ENCODE measurements at regions not wholly inside any gene's neighbourhood (a gene's known extent, or its start where the extent isn't known, plus 50 kb on each side); places are given as distances from the start of the nearest gene placed in this dataset.

DNA sequence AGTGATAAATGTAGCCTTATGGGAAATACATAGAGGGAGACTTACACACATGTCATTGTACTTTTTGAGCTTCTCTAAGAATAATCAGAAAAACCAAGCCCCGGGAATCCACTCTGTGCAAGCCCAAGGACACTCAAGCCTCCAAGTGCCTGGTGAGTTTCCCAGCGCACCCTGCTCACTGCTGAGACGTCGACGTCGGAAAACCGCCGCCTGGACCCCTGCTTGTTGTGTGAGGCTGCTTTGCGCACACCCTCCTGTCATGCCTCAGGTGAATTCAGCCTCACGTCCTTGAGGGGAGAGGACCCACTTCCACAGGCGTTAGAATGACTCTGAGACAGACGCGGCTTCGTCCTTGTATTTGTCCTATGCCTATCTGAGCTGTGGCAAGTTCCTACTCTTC, 368.4 kb upstream of the AKR1E2 start:
- Histone ChIP-seq H3K4me1 (ENCODE audit: control insufficient read depth, insufficient read depth, low read length) (no peaks in the 10 kb centered on the region), H3K27me3 (ENCODE audit: control insufficient read depth, insufficient read depth, low read length) (no peaks in the 10 kb centered on the region), H3K27ac (ENCODE audit: low read length) (no peak overlapping the region), H3K9me3 (ENCODE audit: control insufficient read depth, insufficient read depth, low read length) (no peaks in the 10 kb centered on the region), H3K4me3 (ENCODE audit: low read length) (no peak overlapping the region), H3K36me3 (ENCODE audit: control insufficient read depth, insufficient read depth, low read length) (no peaks in the 10 kb centered on the region)
- DNase-seq (ENCODE audit: low read depth, low spot score): no peak
- no CpG with 5 or more reads among the region's 14 CpGs for WGBS (ENCODE audit: insufficient coverage, insufficient read length)

DNA sequence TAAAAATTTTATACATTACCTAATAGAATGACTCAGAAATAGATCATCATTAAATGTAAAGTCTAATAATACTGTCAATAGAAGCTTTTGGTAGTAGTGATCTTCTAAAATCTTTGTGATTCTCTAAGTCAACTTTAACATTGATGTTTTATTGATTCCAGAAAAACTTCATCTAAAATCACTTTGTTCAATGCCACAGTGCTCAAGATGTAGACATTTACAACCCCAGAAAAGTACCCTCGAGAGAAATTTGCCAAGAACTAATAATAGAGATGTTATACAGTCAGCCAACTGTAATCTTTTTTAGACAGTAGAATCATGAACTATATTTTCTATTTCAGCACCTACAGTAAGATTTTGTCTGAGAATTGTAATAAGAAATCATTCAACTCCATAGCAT, 369.2 kb upstream of the AKR1E2 start:
- no peaks in the 10 kb centered on the region for H3K4me1 ChIP-seq (ENCODE audit: control insufficient read depth, insufficient read depth, low read length)
- no peaks in the 10 kb centered on the region for H3K27me3 ChIP-seq (ENCODE audit: control insufficient read depth, insufficient read depth, low read length)
- no peak overlapping the region for H3K4me3 ChIP-seq (ENCODE audit: low read length)
- no peaks in the 10 kb centered on the region for H3K36me3 ChIP-seq (ENCODE audit: control insufficient read depth, insufficient read depth, low read length)
- DNase-seq (ENCODE audit: low read depth, low spot score): no peak
- no CpG with 5 or more reads among the region's 1 CpG for WGBS (ENCODE audit: insufficient coverage, insufficient read length)
- no peaks in the 10 kb centered on the region for H3K9me3 ChIP-seq (ENCODE audit: control insufficient read depth, insufficient read depth, low read length)
- no peak overlapping the region for H3K27ac ChIP-seq (ENCODE audit: low read length)

DNA sequence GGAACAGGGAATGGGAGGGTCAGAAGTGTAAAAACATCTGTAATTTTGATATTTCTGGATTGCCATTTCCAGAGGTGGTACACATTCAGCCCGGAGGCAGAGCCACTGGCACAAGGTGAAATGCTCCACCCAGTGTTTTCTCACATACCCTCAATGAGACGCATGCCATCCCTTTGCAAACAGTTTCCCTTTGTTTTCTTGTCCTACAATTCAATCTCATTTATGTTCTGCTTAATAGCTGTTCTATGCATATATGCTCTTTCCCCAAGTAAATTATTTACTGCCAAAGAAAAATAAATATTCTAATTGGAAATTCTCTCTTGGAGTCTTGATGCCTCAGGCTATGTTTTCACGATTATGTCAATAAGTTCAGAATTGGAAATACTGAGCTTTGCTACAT, 369.7 kb upstream of the AKR1E2 start:
- Histone ChIP-seq H3K4me1 (ENCODE audit: control insufficient read depth, insufficient read depth, low read length) (no peaks in the 10 kb centered on the region), H3K4me3 (ENCODE audit: low read length) (no peak overlapping the region), H3K9me3 (ENCODE audit: control insufficient read depth, insufficient read depth, low read length) (no peaks in the 10 kb centered on the region), H3K27me3 (ENCODE audit: control insufficient read depth, insufficient read depth, low read length) (no peaks in the 10 kb centered on the region), H3K27ac (ENCODE audit: low read length) (no peak overlapping the region), H3K36me3 (ENCODE audit: control insufficient read depth, insufficient read depth, low read length) (no peaks in the 10 kb centered on the region)
- WGBS (ENCODE audit: insufficient coverage, insufficient read length): no CpG with 5 or more reads among the region's 3 CpGs
- DNase-seq (ENCODE audit: low read depth, low spot score): no peak

DNA sequence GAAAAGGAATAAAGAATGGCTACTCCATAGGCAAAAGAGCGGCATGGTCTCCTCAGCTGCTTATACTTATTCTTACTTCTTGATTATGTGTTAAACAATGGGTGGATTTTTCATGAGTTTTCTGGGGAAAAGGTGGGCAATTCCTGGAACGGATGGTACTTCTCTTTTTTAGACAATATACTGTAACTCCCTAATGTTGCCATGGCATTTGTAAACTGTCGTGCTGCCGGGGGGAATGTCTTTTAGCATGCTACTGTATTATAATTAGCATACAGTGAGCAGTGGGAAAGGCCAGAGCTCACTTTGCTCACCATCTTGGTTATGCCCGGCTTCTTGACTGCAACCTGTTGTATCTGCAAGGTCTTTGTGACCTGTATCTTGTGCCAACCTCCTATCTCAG, 372.1 kb upstream of the AKR1E2 start:
- H3K27ac ChIP-seq (ENCODE audit: low read length): no peak overlapping the region

DNA sequence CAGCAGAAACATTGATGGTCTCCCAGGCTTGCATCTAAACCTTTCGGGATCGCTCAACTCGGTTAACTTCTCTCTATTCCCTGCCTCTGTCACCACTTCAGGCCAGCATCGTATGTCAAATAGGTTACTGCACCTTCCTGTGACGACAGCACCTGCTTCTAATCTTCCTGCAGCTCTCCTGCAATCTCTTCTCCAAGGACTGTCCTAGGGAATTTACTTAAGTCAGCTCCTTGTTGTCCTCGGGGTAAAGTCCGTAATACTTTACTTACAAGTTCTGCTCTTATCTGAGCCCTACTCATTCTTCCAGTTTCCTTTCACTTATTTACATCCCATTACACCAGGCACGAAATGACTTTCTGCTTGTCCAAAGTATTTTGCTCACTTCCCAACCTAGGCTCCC, 372.7 kb upstream of the AKR1E2 start:
- H3K4me1 ChIP-seq (ENCODE audit: control insufficient read depth, insufficient read depth, low read length): peaks cover 1% of the 10 kb centered on the region; the same call in 1 of the 2 replicates
- H3K27ac ChIP-seq (ENCODE audit: low read length): no peak overlapping the region
- DNase-seq (ENCODE audit: low read depth, low spot score): no peak
- H3K36me3 ChIP-seq (ENCODE audit: control insufficient read depth, insufficient read depth, low read length): no peaks in the 10 kb centered on the region
- no peaks in the 10 kb centered on the region for H3K27me3 ChIP-seq (ENCODE audit: control insufficient read depth, insufficient read depth, low read length)
- no CpG with 5 or more reads among the region's 8 CpGs for WGBS (ENCODE audit: insufficient coverage, insufficient read length)
- H3K9me3 ChIP-seq (ENCODE audit: control insufficient read depth, insufficient read depth, low read length): no peaks in the 10 kb centered on the region
- H3K4me3 ChIP-seq (ENCODE audit: low read length): no peak overlapping the region

More for the DNA sequence above, 372.1 kb upstream of the AKR1E2 start:
- Histone ChIP-seq H3K36me3 (ENCODE audit: control insufficient read depth, insufficient read depth, low read length) (no peaks in the 10 kb centered on the region), H3K9me3 (ENCODE audit: control insufficient read depth, insufficient read depth, low read length) (no peaks in the 10 kb centered on the region), H3K4me1 (ENCODE audit: control insufficient read depth, insufficient read depth, low read length) (peaks cover 1% of the 10 kb centered on the region; the same call in 1 of the 2 replicates), H3K4me3 (ENCODE audit: low read length) (no peak overlapping the region), H3K27me3 (ENCODE audit: control insufficient read depth, insufficient read depth, low read length) (no peaks in the 10 kb centered on the region)
- WGBS (ENCODE audit: insufficient coverage, insufficient read length): no CpG with 5 or more reads among the region's 5 CpGs
- no peak for DNase-seq (ENCODE audit: low read depth, low spot score)

DNA sequence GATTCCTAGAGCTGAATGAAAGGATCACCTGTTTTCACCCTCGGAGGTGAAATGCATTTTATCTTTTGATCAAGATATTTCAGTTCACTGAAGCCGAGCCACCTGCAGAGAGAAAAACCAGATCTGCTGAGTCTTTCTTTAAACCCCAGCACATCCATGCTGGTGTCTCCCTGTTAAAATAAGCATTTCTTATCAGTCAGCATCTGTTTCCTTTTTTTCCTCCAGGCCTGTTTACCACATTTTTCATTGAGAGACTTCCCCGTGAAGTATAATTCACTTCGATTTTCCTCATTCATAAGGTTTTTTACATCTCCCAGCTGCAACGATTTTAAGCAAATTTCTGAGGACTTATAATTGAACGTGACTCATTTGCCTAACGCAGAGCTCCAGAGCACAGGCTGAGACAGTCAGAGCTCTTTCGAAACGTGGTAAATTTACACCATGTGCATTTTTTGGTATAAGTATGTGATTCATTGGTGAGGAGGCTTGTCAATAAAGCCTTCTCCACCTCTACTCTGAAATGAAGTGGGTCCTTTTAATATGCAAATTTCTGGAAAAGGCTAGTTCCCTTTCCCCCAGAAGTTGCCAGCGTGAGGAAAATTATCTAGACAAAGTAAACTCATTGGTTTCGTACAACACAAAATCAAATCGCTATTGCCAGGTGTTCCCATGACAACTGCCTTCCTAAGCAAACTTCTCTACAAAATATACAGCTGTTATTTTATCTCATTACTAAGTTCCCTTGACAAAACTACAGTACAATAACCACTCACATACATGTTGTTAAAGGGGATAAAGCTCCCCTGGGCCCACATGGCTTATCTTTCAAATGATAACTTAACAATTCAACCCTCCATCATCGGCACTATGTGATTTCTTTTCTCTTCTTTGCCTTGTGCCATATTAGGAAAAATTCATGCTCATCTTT, 374.8 kb upstream of the AKR1E2 start:
- no CpG with 5 or more reads among the region's 13 CpGs for WGBS (ENCODE audit: insufficient coverage, insufficient read length)
- Histone ChIP-seq H3K4me1 (ENCODE audit: control insufficient read depth, insufficient read depth, low read length) (peaks cover 1% of the 10 kb centered on the region; the same call in 1 of the 2 replicates), H3K27ac (ENCODE audit: low read length) (no peak overlapping the region), H3K27me3 (ENCODE audit: control insufficient read depth, insufficient read depth, low read length) (no peaks in the 10 kb centered on the region), H3K9me3 (ENCODE audit: control insufficient read depth, insufficient read depth, low read length) (no peaks in the 10 kb centered on the region), H3K36me3 (ENCODE audit: control insufficient read depth, insufficient read depth, low read length) (no peaks in the 10 kb centered on the region), H3K4me3 (ENCODE audit: low read length) (no peak overlapping the region)
- DNase-seq (ENCODE audit: low read depth, low spot score): no peak

DNA sequence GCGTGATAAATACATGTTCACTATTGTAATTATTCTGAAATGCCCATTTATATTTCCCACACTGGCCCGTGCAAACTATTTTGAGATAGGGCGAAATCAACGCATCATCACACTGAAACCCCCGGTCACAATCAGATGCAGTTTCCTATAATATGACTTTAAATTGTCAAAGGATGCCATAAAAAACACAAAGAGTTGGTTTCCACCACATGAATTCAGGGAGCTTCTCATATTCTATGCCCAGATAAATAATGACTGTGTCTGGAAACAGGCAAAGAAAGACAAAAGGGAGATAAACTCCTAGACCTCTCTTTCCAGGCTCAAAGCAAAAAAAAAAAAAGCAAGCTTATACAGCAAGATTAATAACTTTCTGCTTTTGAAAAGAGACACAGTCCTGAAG, 375.8 kb upstream of the AKR1E2 start:
- Histone ChIP-seq H3K9me3 (ENCODE audit: control insufficient read depth, insufficient read depth, low read length) (no peaks in the 10 kb centered on the region), H3K4me1 (ENCODE audit: control insufficient read depth, insufficient read depth, low read length) (peaks cover 1% of the 10 kb centered on the region; the same call in 1 of the 2 replicates), H3K4me3 (ENCODE audit: low read length) (no peak overlapping the region), H3K27ac (ENCODE audit: low read length) (no peak overlapping the region), H3K36me3 (ENCODE audit: control insufficient read depth, insufficient read depth, low read length) (no peaks in the 10 kb centered on the region), H3K27me3 (ENCODE audit: control insufficient read depth, insufficient read depth, low read length) (no peaks in the 10 kb centered on the region)
- WGBS (ENCODE audit: insufficient coverage, insufficient read length): no CpG with 5 or more reads among the region's 5 CpGs
- DNase-seq (ENCODE audit: low read depth, low spot score): no peak

DNA sequence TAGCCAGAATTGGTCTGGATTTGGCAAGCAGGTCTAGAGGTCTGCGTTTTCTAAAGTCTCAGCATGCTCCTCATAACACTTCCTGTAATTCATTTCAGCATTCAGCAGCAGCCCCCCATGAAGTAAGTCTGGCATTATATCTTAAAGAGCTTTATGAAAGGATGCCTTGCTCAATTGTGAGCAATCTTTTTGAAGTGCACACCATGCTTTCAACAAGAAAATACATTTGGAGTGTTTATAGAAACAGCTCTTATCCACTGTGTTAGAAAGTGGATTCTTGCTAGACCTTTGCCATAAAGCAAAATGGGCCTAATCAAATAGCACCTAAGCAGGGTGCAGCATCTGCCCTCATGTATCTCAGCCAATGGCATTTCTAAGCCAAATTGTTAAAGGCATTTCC, 378.0 kb upstream of the AKR1E2 start:
- Histone ChIP-seq H3K4me3 (ENCODE audit: low read length) (no peak overlapping the region), H3K27me3 (ENCODE audit: control insufficient read depth, insufficient read depth, low read length) (no peaks in the 10 kb centered on the region), H3K4me1 (ENCODE audit: control insufficient read depth, insufficient read depth, low read length) (peaks cover 1% of the 10 kb centered on the region; the same call in 1 of the 2 replicates), H3K27ac (ENCODE audit: low read length) (no peak overlapping the region), H3K36me3 (ENCODE audit: control insufficient read depth, insufficient read depth, low read length) (no peaks in the 10 kb centered on the region), H3K9me3 (ENCODE audit: control insufficient read depth, insufficient read depth, low read length) (no peaks in the 10 kb centered on the region)
- WGBS (ENCODE audit: insufficient coverage, insufficient read length): no CpG with 5 or more reads among the region's 1 CpG
- no peak for DNase-seq (ENCODE audit: low read depth, low spot score)

DNA sequence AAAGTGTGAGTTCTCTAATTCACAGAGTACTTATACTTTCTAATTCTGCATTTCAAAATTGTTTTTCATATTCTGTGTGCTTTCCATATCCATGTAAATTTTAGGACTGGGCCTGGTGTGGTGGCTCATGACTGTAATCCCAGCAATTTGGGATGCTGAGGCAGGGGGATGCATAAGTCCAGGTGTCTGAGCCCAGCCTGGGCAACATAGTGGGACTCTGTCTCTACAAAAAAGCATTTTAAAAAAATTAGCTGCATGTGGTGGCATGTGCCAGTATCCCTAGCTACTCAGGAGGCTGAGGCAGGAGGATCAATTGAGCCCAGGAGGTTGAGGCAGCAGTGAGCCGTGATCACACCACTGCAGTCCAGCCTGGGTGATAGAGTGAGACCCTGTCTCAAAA, 382.6 kb upstream of the AKR1E2 start:
- DNase-seq (ENCODE audit: low read depth, low spot score): no peak
- no peak overlapping the region for H3K27ac ChIP-seq (ENCODE audit: low read length)
- no peak overlapping the region for H3K4me3 ChIP-seq (ENCODE audit: low read length)
- H3K4me1 ChIP-seq (ENCODE audit: control insufficient read depth, insufficient read depth, low read length): no peaks in the 10 kb centered on the region
- no peaks in the 10 kb centered on the region for H3K9me3 ChIP-seq (ENCODE audit: control insufficient read depth, insufficient read depth, low read length)
- no peaks in the 10 kb centered on the region for H3K27me3 ChIP-seq (ENCODE audit: control insufficient read depth, insufficient read depth, low read length)
- WGBS (ENCODE audit: insufficient coverage, insufficient read length): no CpG with 5 or more reads among the region's 1 CpG
- no peaks in the 10 kb centered on the region for H3K36me3 ChIP-seq (ENCODE audit: control insufficient read depth, insufficient read depth, low read length)

DNA sequence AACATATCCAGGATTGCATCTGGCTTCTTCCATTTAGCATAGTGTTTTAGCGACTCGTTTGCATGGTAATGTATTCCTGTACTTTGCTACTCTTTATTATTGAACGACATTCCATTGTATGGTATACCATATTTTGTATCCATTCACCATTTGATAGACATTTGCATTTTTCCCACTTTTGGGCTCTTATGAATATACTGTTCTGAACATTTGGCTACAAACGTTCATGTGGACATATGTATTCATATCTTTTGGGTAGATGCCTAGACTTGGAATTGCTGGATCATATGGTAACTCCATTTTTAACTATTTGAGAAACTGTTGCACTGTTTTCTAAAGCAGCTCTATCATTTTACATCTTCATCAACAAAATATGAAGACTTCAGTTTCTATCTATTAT, 383.7 kb upstream of the AKR1E2 start:
- Histone ChIP-seq H3K27ac (ENCODE audit: low read length) (no peak overlapping the region), H3K27me3 (ENCODE audit: control insufficient read depth, insufficient read depth, low read length) (no peaks in the 10 kb centered on the region), H3K4me3 (ENCODE audit: low read length) (no peak overlapping the region), H3K9me3 (ENCODE audit: control insufficient read depth, insufficient read depth, low read length) (no peaks in the 10 kb centered on the region), H3K4me1 (ENCODE audit: control insufficient read depth, insufficient read depth, low read length) (no peaks in the 10 kb centered on the region), H3K36me3 (ENCODE audit: control insufficient read depth, insufficient read depth, low read length) (no peaks in the 10 kb centered on the region)
- no CpG with 5 or more reads among the region's 4 CpGs for WGBS (ENCODE audit: insufficient coverage, insufficient read length)
- DNase-seq (ENCODE audit: low read depth, low spot score): no peak

DNA sequence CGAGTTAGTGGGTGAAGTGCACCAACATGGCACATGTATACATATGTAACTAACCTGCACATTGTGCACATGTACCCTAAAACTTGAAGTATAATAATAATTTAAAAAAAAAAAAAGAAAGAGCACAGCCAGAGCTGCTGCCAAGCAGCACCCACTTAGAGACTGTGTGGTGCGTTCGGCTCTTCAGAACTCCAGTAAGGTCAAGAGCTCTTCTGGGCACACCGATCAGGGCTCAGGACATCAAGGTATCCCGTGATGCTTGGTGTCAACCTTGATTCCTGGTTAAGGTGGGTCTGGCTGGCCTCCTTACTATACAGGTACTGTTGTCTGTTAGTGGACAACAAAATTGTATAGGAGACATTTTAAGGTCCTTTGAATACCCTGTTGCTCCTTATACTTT, 385.7 kb upstream of the AKR1E2 start:
- Histone ChIP-seq H3K9me3 (ENCODE audit: control insufficient read depth, insufficient read depth, low read length) (no peaks in the 10 kb centered on the region), H3K27ac (ENCODE audit: low read length) (no peak overlapping the region), H3K4me1 (ENCODE audit: control insufficient read depth, insufficient read depth, low read length) (no peaks in the 10 kb centered on the region), H3K27me3 (ENCODE audit: control insufficient read depth, insufficient read depth, low read length) (no peaks in the 10 kb centered on the region), H3K4me3 (ENCODE audit: low read length) (no peak overlapping the region), H3K36me3 (ENCODE audit: control insufficient read depth, insufficient read depth, low read length) (no peaks in the 10 kb centered on the region)
- no CpG with 5 or more reads among the region's 5 CpGs for WGBS (ENCODE audit: insufficient coverage, insufficient read length)
- no peak for DNase-seq (ENCODE audit: low read depth, low spot score)
